ENCODE measurements at regions not wholly inside any gene's neighbourhood (a gene's known extent, or its start where the extent isn't known, plus 50 kb on each side); places are given as distances from the start of the nearest gene placed in this dataset.

DNA sequence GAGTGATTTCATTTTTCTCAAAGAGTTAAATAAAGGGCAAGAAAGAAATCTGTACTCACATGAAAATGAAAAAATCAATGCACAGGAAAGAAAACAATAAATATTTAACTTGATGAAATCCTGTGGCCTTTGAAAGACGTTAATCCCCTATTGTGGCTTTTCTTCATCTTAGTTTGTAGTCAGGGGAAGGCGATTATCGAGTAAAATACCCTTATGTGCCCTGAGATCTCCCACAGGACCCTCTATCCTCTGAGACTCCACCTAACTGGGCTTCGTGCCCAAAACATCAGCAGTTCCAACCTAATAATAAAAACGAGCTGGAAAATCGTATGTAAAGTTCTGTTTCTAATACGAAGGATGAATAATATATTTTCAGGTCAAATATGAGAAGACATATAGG lies 208.2 kb upstream of the ZC3H12C start:
- DNase-seq = no peak
- TF ChIP-seq, protein P1, sequence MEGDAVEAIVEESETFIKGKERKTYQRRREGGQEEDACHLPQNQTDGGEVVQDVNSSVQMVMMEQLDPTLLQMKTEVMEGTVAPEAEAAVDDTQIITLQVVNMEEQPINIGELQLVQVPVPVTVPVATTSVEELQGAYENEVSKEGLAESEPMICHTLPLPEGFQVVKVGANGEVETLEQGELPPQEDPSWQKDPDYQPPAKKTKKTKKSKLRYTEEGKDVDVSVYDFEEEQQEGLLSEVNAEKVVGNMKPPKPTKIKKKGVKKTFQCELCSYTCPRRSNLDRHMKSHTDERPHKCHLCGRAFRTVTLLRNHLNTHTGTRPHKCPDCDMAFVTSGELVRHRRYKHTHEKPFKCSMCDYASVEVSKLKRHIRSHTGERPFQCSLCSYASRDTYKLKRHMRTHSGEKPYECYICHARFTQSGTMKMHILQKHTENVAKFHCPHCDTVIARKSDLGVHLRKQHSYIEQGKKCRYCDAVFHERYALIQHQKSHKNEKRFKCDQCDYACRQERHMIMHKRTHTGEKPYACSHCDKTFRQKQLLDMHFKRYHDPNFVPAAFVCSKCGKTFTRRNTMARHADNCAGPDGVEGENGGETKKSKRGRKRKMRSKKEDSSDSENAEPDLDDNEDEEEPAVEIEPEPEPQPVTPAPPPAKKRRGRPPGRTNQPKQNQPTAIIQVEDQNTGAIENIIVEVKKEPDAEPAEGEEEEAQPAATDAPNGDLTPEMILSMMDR (IDR thresholded peaks at IDR 0.05) = no peak
- Histone ChIP-seq H3K9me3 (no peaks in the 10 kb centered on the region), H3K4me1 (no peaks in the 10 kb centered on the region), H3K27ac (no peak overlapping the region), H3K4me3 (no peak overlapping the region), H3K27me3 (no peaks in the 10 kb centered on the region), H3K36me3 (no peaks in the 10 kb centered on the region), H3K9ac (ENCODE audit: low read depth in 2 of 2, low read length in 2 of 2) (no peak overlapping the region)
- intact Hi-C loops (cut with DNase I) = no loop called here

GRCh38 chr11:109892321-109892794 lies 200.8 kb upstream of the ZC3H12C start:
- no peaks in the 10 kb centered on the region for H3K36me3 ChIP-seq
- no peaks in the 10 kb centered on the region for H3K27me3 ChIP-seq
- TF ChIP-seq, protein P1 (IDR thresholded peaks at IDR 0.05) = no peak
- H3K9ac ChIP-seq (ENCODE audit: low read depth in 2 of 2, low read length in 2 of 2) = no peak overlapping the region
- H3K9me3 ChIP-seq = no peaks in the 10 kb centered on the region
- no peak overlapping the region for H3K27ac ChIP-seq
- no peak overlapping the region for H3K4me3 ChIP-seq
- no peaks in the 10 kb centered on the region for H3K4me1 ChIP-seq
- intact Hi-C loops (cut with DNase I) = no loop called here
- no peak for DNase-seq

DNA sequence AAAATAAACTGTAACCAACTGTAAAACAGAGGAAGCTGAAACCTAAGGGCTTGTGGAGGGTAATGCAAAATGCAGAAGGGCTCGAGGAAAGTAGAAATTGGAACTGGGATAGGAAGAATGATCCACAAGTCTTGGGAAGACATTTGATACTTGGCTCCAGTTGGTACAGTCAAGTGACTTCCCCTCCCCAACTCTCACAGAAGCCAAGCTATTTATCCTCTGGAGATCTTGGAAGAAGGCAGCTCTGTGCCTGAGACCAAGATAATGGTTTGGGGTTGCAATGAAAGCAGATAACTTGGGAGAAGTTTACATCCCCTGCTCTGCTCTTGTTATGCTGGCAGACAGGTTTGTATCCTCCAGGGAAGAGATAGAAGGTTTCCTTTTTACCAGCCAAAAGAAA lies 198.9 kb upstream of the ZC3H12C start:
- Histone ChIP-seq H3K36me3 (no peaks in the 10 kb centered on the region), H3K27me3 (no peaks in the 10 kb centered on the region), H3K4me3 (no peak overlapping the region), H3K27ac (no peak overlapping the region), H3K4me1 (no peaks in the 10 kb centered on the region), H3K9ac (ENCODE audit: low read depth in 2 of 2, low read length in 2 of 2) (no peak overlapping the region), H3K9me3 (no peaks in the 10 kb centered on the region)
- TF ChIP-seq, protein P1 (IDR thresholded peaks at IDR 0.05) = no peak
- DNase-seq = no peak
- intact Hi-C loops (cut with DNase I) = no loop called here

- Histone ChIP-seq H3K4me3 (no peak overlapping the region), H3K27ac (no peak overlapping the region), H3K4me1 (no peaks in the 10 kb centered on the region), H3K9ac (ENCODE audit: low read depth in 2 of 2, low read length in 2 of 2) (no peak overlapping the region), H3K36me3 (no peaks in the 10 kb centered on the region), H3K27me3 (no peaks in the 10 kb centered on the region), H3K9me3 (no peaks in the 10 kb centered on the region)
- DNase-seq = no peak
- TF ChIP-seq, protein P1 (IDR thresholded peaks at IDR 0.05) = no peak
- intact Hi-C loops (cut with DNase I) = no loop called here
Observed at GRCh38 chr11:109898592-109898991, 194.6 kb upstream of the ZC3H12C start.

DNA sequence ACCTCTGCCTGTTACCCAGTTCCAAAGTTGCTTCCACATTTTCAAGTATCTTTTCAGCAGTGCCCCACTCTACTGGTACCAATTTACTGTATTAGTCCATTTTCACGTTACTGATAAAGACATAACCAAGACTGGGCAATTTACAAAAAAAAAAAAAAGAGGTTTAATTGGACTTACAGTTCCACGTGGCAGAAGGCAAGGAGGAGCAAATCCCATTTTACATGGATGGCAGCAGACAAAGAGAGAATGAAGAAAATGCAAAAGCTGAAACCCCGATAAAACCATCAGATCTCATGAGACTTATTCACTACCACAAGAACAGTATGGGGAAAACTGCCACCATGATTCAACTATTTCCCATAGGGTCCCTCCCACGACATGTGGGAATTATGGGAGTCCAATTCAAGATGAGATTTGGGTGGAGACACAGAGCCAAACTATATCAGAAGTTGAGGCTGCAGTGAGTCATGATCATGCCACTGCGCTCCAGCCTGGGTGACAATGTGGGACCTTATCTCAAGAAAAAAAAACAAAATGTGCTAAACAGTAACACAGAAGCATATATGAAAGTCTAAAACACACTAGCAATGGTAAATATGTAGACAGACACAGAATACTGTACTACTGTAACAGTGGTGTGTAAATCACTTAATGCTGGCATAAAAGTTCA lies 190.3 kb upstream of the ZC3H12C start:
- Histone ChIP-seq H3K9me3 (no peaks in the 10 kb centered on the region), H3K4me1 (no peaks in the 10 kb centered on the region), H3K36me3 (no peaks in the 10 kb centered on the region), H3K27ac (no peak overlapping the region), H3K9ac (ENCODE audit: low read depth in 2 of 2, low read length in 2 of 2) (no peak overlapping the region), H3K27me3 (no peaks in the 10 kb centered on the region), H3K4me3 (no peak overlapping the region)
- no peak for DNase-seq
- TF ChIP-seq, protein P1 (IDR thresholded peaks at IDR 0.05) = no peak
- intact Hi-C loops (cut with DNase I) = no loop called here
